CD4-positive, alpha-beta T cell treated with Interleukin-15 for 1 hour (primary cell): ENCODE measurements at regions not wholly inside any gene's neighbourhood (a gene's known extent, or its start where the extent isn't known, plus 50 kb on each side); places are given as distances from the start of the nearest gene placed in this dataset.
"Not testable (repeated sequence)": the region's sequence is repeated elsewhere in the genome, so short reads cannot be mapped to it uniquely, and the experiment has no call there.

Experiments
- DNase-seq: peaks from one replicate; pipeline ENCODE4 v3.0.0-alpha.2; 2020

- no peak for DNase-seq
These were observed 956.3 kb downstream of the SLC4A3 start for GRCh38 chr2:220583725-220584124.

GRCh38 chr2:220585241-220585640 is 957.8 kb downstream of the SLC4A3 start:
- no peak for DNase-seq

GRCh38 chr2:220586980-220587530 is 959.6 kb downstream of the SLC4A3 start:
- DNase-seq, result no peak

- DNase-seq, result no peak
These were observed 960.7 kb downstream of the SLC4A3 start for GRCh38 chr2:220588148-220588547.

GRCh38 chr2:220590476-220590875 is 963.0 kb downstream of the SLC4A3 start:
- no peak for DNase-seq

GRCh38 chr2:220593526-220593925 is 966.1 kb downstream of the SLC4A3 start:
- DNase-seq, result no peak

- DNase-seq, result no peak
These were observed 970.4 kb downstream of the EPHA4 start for GRCh38 chr2:220601674-220602073.

- not testable (repeated sequence) for DNase-seq
These were observed 959.1 kb downstream of the EPHA4 start for GRCh38 chr2:220613004-220613403.

GRCh38 chr2:220614064-220614463 is 958.0 kb downstream of the EPHA4 start:
- no peak for DNase-seq

- no peak for DNase-seq
These were observed 952.4 kb downstream of the EPHA4 start for GRCh38 chr2:220619525-220620220.

- DNase-seq, result no peak
These were observed 945.5 kb downstream of the EPHA4 start for GRCh38 chr2:220626603-220627002.

- no peak for DNase-seq
These were observed 943.9 kb downstream of the EPHA4 start for GRCh38 chr2:220628252-220628651.

- DNase-seq, result no peak
These were observed 931.0 kb downstream of the EPHA4 start for GRCh38 chr2:220641137-220641536.

GRCh38 chr2:220646424-220646823 is 925.7 kb downstream of the EPHA4 start:
- no peak for DNase-seq

GRCh38 chr2:220648628-220649027 is 923.5 kb downstream of the EPHA4 start:
- no peak for DNase-seq

- DNase-seq, result no peak
These were observed 918.3 kb downstream of the EPHA4 start for GRCh38 chr2:220653776-220654175.

GRCh38 chr2:220654322-220654721 is 917.8 kb downstream of the EPHA4 start:
- DNase-seq, result no peak

GRCh38 chr2:220660277-220661145 is 911.6 kb downstream of the EPHA4 start:
- no peak for DNase-seq

GRCh38 chr2:220662431-220662830 is 909.7 kb downstream of the EPHA4 start:
- DNase-seq, result no peak

- DNase-seq, result no peak
These were observed 909.0 kb downstream of the EPHA4 start for GRCh38 chr2:220663065-220663464.

GRCh38 chr2:220664272-220665107 is 907.6 kb downstream of the EPHA4 start:
- no peak for DNase-seq

- DNase-seq, result no peak
These were observed 907.0 kb downstream of the EPHA4 start for GRCh38 chr2:220665108-220665471.

- DNase-seq, result no peak
These were observed 902.8 kb downstream of the EPHA4 start for GRCh38 chr2:220669324-220669723.
